Heart right ventricle (tissue), 16 donors: ENCODE measurements at regions not wholly inside any gene's neighbourhood (a gene's known extent, or its start where the extent isn't known, plus 50 kb on each side); places are given as distances from the start of the nearest gene placed in this dataset.

Experiments
- ATAC-seq, 8 donors: fragments of 200-7000 bp; cut with Tn5 transposase; one replicate each; pipeline ENCODE4 v1.9.1; 2020; ENCODE audit warnings: mild to moderate bottlenecking in 8 of 8, moderate library complexity in 8 of 8, moderate number of reproducible peaks in 1 of 8
- DNase-seq, 2 donors: peaks; one replicate each; pipeline ENCODE4 v3.0.0-alpha.2; 2020
- H3K27ac ChIP-seq, 10 donors: fragments of 200-600 bp; sonication (generic) in 2 of 10; one replicate each; pipeline versions ENCODE4 v1.5.0 to v1.8.0; 2020 to 2022; ENCODE audit warnings: mild to moderate bottlenecking in 3 of 10
- H3K27me3 ChIP-seq, 7 donors: fragments of 200-600 bp; one replicate each; pipeline ENCODE4 v1.8.0; 2021 to 2022; ENCODE audit warnings: mild to moderate bottlenecking in 2 of 7
- H3K36me3 ChIP-seq, 9 donors: fragments of 200-600 bp; sonication (generic) in 1 of 9; one replicate each; pipeline versions ENCODE4 v1.5.0 to v1.8.0; 2020 to 2022; ENCODE audit warnings: mild to moderate bottlenecking in 2 of 9
- H3K4me1 ChIP-seq, 9 donors: fragments of 200-600 bp; sonication (generic) in 1 of 9; one replicate each; pipeline versions ENCODE4 v1.5.0 to v1.8.0; 2020 to 2022; ENCODE audit warnings: mild to moderate bottlenecking in 4 of 9
- H3K4me3 ChIP-seq, 10 donors: fragments of 200-600 bp; sonication (generic) in 2 of 10; one replicate each; pipeline versions ENCODE4 v1.5.0 to v1.8.0; 2020 to 2022; ENCODE audit warnings: mild to moderate bottlenecking in 7 of 10, moderate library complexity in 2 of 10
- H3K9me3 ChIP-seq, 11 donors: fragments of 200-600 bp in 10 of 11; sonication (generic) in 2 of 11; one replicate each; pipeline versions ENCODE4 v1.5.0 to v1.8.0; 2013 to 2022; ENCODE audit warnings: mild to moderate bottlenecking in 2 of 11, control low read depth in 1 of 11, moderate library complexity in 1 of 11
- CTCF ChIP-seq, 9 donors: fragments of 200-600 bp; sonication (generic) in 2 of 9; IDR thresholded peaks; one replicate each; pipeline versions ENCODE4 v1.5.0 to v1.8.0; 2021 to 2022; ENCODE audit warnings: antibody characterized with exemption in 9 of 9, mild to moderate bottlenecking in 5 of 9, moderate library complexity in 1 of 9
- WGBS, 2 donors: extraction: QIAGEN DNeasy Blood & Tissue Kit; methylation state at CpG; one replicate each; pipeline ENCODE4 v1.1.7; 2013; ENCODE audit warnings: inconsistent platforms in 1 of 2; 5-methylcytosine and 5-hydroxymethylcytosine counted together
- intact Hi-C, 10 donors: fragments of 100-400 bp; cut with DNase I; formaldehyde crosslinking; loops; one replicate each; pipeline versions ENCODE4 v1.11.1 to v1.14.2; 2022
- donor health status: Arrhythmogenic right ventricular cardiomyopathy.
- donor health status: ischemic (EF 13 %, LVEDD 7.1; RV severe dilation, severe dysfunction).
- donor health status: healthy with polysubstance abuse.
- donor health status: DM: no; HTN: yes; CAD: no.
- donor health status: DM: no; HTN: no; CAD: no.
- donor health status: ischemic (EF 25% LVEDD 6.9; RV normal size, moderate dysfunction).
- donor health status: ischemic (EF 25% LVEDD 5.7; RV mildly dilated, moderate dysfunction).
- donor health status: healthy.
- donor health status: DM: yes; HTN: yes; CAD: no.
- donor health status: Ischemic cardiomyopathy.
- donor health status: ischemic (EF 35%, LVEDD 5.7; RV mildly dilated, moderate dysfunction).
- donor health status: nonischemic (EF 11% LVEDD 7.7; RV severe dilation, severe dysfunction).
- donor health status: DM: yes; HTN: yes; CAD: no.
- donor health status: PGD.
- donor health status: ischemic (EF 29% LVEDD 5.4; RV normal size, mild dysfunction).
- donor health status: nonischemic (EF 23%, LVEDD 6.1; RV moderate dilation, normal function).

DNA sequence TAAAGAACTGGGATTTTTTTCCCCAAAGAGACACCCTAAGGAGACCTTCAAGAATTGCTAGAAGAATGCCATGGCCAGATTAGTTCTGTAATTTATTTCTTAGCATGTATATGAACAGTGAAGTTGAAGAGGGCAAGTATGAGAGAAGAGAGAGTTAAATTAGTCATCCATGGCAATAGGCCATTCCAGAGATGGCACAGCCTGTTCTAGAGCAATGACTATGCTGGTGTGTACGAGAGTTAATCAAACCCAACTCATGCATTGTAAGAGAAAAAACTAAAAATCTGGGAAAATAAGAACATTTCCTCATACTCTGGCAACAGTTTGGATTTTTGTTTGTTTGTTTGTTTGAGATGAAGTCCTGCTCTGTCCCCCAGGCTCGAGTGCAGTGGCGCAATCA is 112.1 kb upstream of the PIK3C3 start:
- Histone ChIP-seq H3K27me3 (no peaks in the 10 kb centered on the region), H3K4me3 (no peak overlapping the region), H3K9me3 (no peaks in the 10 kb centered on the region), H3K27ac (no peak overlapping the region), H3K4me1 (no peaks in the 10 kb centered on the region), H3K36me3 (no peaks in the 10 kb centered on the region)
- no peak for DNase-seq
- WGBS, 2 donors, result 80 to 82% methylated on average over 3 of the region's 3 CpGs
- TF ChIP-seq CTCF (IDR thresholded peaks at IDR 0.05), result no peak
- ATAC-seq, result no peak
- intact Hi-C loops, result no loop called here

GRCh38 chr18:41829647-41830516 is 125.2 kb upstream of the PIK3C3 start:
- Histone ChIP-seq H3K27ac (no peak overlapping the region), H3K4me1 (no peaks in the 10 kb centered on the region), H3K36me3 (no peaks in the 10 kb centered on the region), H3K4me3 (no peak overlapping the region), H3K27me3 (peaks cover 0 to 6% (median 0%) of the 10 kb centered on the region in 7 donors), H3K9me3 (no peaks in the 10 kb centered on the region)
- ATAC-seq (no peak), DNase-seq (no peak)
- 65 to 72% methylated on average over 10 of the region's 10 CpGs for WGBS, 2 donors
- no peak for TF ChIP-seq CTCF (IDR thresholded peaks at IDR 0.05)
- intact Hi-C loops, result no loop called here

DNA sequence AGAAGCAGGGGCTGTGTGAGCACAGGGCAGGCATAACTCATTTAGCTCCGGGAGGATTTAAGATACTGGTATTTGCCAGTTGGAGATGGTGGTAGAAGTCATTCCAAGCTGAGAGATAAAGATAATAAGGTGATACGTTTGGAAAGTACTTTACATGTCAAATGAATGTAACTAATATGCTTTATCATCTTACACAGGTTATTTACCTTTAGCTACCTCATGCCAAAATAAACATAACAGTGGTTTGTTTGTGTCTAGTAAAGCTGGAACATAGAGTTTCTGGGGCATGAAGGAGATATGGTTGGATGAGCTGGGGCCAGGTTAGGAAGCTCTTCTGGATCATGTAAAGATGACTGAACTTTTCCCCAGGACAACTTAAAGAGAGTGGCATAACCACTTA is 126.9 kb upstream of the PIK3C3 start:
- ATAC-seq (no peak), DNase-seq (no peak)
- intact Hi-C loops, result no loop called here
- H3K4me3 ChIP-seq, result no peak overlapping the region
- 15 to 19% methylated on average over 2 of the region's 2 CpGs for WGBS, 2 donors
- no peaks in the 10 kb centered on the region for H3K36me3 ChIP-seq
- H3K27ac ChIP-seq, result no peak overlapping the region
- H3K27me3 ChIP-seq, result peaks cover 0 to 6% (median 0%) of the 10 kb centered on the region in 7 donors
- no peaks in the 10 kb centered on the region for H3K4me1 ChIP-seq
- no peak for TF ChIP-seq CTCF (IDR thresholded peaks at IDR 0.05)
- no peaks in the 10 kb centered on the region for H3K9me3 ChIP-seq

DNA sequence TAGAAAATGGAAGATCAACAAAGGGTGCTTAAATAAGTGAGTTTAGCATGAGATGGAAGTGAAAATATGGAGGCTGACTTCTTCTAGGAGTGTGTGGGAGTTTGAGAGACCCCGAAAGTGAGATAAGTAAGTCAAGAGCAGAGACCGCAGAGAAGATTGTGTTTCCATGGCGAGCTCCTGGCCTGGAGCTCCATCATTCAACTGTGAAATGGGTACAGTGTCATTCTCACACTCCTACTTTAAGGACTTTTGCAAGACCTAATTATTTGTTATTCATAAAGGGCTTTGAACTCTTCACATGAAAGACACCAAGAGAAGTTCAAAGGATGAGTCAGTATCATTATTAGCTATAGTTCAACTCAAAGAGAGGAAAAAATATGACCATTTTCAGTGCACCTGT is 134.2 kb upstream of the PIK3C3 start:
- ATAC-seq, result no peak
- no peak overlapping the region for H3K27ac ChIP-seq
- no peaks in the 10 kb centered on the region for H3K9me3 ChIP-seq
- DNase-seq, result no peak
- no peaks in the 10 kb centered on the region for H3K36me3 ChIP-seq
- WGBS, 2 donors, result 70 to 72% methylated on average over 3 of the region's 3 CpGs
- no peak overlapping the region for H3K4me3 ChIP-seq
- H3K4me1 ChIP-seq, result no peaks in the 10 kb centered on the region
- peaks cover 0 to 5% (median 0%) of the 10 kb centered on the region in 7 donors for H3K27me3 ChIP-seq
- intact Hi-C loops, result no loop called here
- TF ChIP-seq CTCF (IDR thresholded peaks at IDR 0.05), result no peak
